ENCODE measurements at regions not wholly inside any gene's neighbourhood (a gene's known extent, or its start where the extent isn't known, plus 50 kb on each side); places are given as distances from the start of the nearest gene placed in this dataset.

DNA sequence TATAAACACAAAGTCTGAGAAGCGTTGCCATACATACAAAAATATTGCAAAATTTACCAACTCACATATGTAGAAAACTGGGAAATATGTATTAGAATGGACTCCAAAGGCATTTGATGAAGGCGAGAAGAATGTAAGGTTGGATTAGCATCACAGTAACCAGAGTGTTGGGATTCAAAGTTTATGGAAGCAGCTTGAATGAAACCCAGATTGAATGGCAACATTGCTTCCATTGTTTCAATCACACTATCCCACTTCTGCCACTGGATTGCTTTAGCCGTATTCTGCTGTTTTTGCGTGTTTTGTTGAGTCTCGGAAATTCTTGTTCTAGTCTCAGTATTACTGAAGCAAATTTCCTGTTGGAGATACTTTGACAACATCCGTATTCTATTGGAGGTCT, 609.0 kb upstream of the LRATD1 start:
- Histone ChIP-seq H3K27ac (no peak overlapping the region), H3K4me3 (no peak overlapping the region), H3K9me3 (no peaks in the 10 kb centered on the region), H3K27me3 (no peaks in the 10 kb centered on the region), H3K4me1 (no peaks in the 10 kb centered on the region), H3K36me3 (no peaks in the 10 kb centered on the region)
- in situ Hi-C loops (cut with MboI; ENCODE audit: low sequenced_read_pairs in 4 of 4) = no loop called here
- intact Hi-C loops (cut with DNase I; ENCODE audit: low total_unique reads) = no loop called here
- TF ChIP-seq POLR2A (IDR thresholded peaks at IDR 0.05) = no peak
- TF ChIP-seq, protein P1, sequence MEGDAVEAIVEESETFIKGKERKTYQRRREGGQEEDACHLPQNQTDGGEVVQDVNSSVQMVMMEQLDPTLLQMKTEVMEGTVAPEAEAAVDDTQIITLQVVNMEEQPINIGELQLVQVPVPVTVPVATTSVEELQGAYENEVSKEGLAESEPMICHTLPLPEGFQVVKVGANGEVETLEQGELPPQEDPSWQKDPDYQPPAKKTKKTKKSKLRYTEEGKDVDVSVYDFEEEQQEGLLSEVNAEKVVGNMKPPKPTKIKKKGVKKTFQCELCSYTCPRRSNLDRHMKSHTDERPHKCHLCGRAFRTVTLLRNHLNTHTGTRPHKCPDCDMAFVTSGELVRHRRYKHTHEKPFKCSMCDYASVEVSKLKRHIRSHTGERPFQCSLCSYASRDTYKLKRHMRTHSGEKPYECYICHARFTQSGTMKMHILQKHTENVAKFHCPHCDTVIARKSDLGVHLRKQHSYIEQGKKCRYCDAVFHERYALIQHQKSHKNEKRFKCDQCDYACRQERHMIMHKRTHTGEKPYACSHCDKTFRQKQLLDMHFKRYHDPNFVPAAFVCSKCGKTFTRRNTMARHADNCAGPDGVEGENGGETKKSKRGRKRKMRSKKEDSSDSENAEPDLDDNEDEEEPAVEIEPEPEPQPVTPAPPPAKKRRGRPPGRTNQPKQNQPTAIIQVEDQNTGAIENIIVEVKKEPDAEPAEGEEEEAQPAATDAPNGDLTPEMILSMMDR (IDR thresholded peaks at IDR 0.05 in 4 of 5, conservative IDR thresholded peaks at IDR 0.05 in 1 of 5) = no peak
- no peak for ATAC-seq
- no peak for DNase-seq

GRCh38 chr2:14039134-14039533, 593.4 kb upstream of the LRATD1 start:
- H3K4me3 ChIP-seq = no peak overlapping the region
- intact Hi-C loops (cut with DNase I; ENCODE audit: low total_unique reads) (no loop called here), in situ Hi-C loops (cut with MboI; ENCODE audit: low sequenced_read_pairs in 4 of 4) (no loop called here)
- no peaks in the 10 kb centered on the region for H3K27me3 ChIP-seq
- H3K27ac ChIP-seq = no peak overlapping the region
- no peaks in the 10 kb centered on the region for H3K9me3 ChIP-seq
- H3K36me3 ChIP-seq = no peaks in the 10 kb centered on the region
- H3K4me1 ChIP-seq = no peaks in the 10 kb centered on the region
- no peak for DNase-seq
- ATAC-seq = no peak
- TF ChIP-seq, protein P1 (IDR thresholded peaks at IDR 0.05 in 4 of 5, conservative IDR thresholded peaks at IDR 0.05 in 1 of 5) = no peak
- no peak for TF ChIP-seq POLR2A (IDR thresholded peaks at IDR 0.05)

DNA sequence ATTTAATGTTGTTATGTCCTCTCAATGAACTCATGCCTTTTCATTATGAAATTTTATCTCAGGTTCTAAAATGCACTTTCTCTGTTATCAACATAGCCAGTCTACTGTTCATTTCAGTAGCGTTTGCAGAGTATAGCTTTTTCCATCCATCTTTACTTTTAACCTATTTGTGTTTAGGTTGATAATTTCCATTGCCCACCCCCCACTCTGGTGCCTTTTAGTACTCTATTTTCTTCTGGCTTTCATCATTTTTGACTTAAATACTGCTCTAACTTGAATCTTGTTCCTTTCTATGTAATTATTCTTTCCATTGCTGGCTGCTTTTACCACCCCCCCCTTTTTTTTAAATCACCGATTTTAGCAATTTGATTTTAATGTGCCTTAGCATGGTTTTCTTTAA, 585.0 kb upstream of the LRATD1 start:
- Histone ChIP-seq H3K4me1 (no peaks in the 10 kb centered on the region), H3K4me3 (no peak overlapping the region), H3K36me3 (no peaks in the 10 kb centered on the region), H3K9me3 (no peaks in the 10 kb centered on the region), H3K27me3 (no peaks in the 10 kb centered on the region), H3K27ac (no peak overlapping the region)
- TF ChIP-seq, protein P1 (IDR thresholded peaks at IDR 0.05 in 4 of 5, conservative IDR thresholded peaks at IDR 0.05 in 1 of 5) = no peak
- no peak for TF ChIP-seq POLR2A (IDR thresholded peaks at IDR 0.05)
- intact Hi-C loops (cut with DNase I; ENCODE audit: low total_unique reads) (no loop called here), in situ Hi-C loops (cut with MboI; ENCODE audit: low sequenced_read_pairs in 4 of 4) (no loop called here)
- ATAC-seq = no peak
- no peak for DNase-seq

- Histone ChIP-seq H3K9me3 (no peaks in the 10 kb centered on the region), H3K27me3 (no peaks in the 10 kb centered on the region), H3K36me3 (no peaks in the 10 kb centered on the region), H3K27ac (no peak overlapping the region), H3K4me1 (no peaks in the 10 kb centered on the region), H3K4me3 (no peak overlapping the region)
- ATAC-seq = no peak
- TF ChIP-seq, protein P1 (IDR thresholded peaks at IDR 0.05 in 4 of 5, conservative IDR thresholded peaks at IDR 0.05 in 1 of 5) = no peak
- in situ Hi-C loops (cut with MboI; ENCODE audit: low sequenced_read_pairs in 4 of 4) (no loop called here), intact Hi-C loops (cut with DNase I; ENCODE audit: low total_unique reads) (no loop called here)
- DNase-seq = no peak
Observed at GRCh38 chr2:14051401-14051800, 581.1 kb upstream of the LRATD1 start.

DNA sequence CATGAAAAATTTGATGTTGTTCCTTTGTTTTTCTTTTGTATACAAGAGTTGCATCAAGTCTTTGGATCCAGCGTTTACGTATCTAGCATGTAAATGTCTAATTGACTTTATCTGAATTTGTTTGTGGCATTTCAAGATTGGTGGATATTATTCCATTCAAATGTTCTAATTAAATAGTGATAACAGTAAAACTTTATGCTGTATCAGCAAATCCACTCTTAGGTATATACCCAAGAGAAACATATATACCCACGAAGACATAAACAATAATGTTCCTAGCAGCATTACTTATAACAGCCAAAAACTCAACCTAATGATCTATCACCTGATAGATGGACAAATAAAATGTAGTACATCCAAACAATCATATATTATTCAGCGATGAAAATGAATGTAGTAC, 579.4 kb upstream of the LRATD1 start:
- intact Hi-C loops (cut with DNase I; ENCODE audit: low total_unique reads) = no loop called here
- H3K36me3 ChIP-seq = no peaks in the 10 kb centered on the region
- in situ Hi-C loops (cut with MboI; ENCODE audit: low sequenced_read_pairs in 4 of 4) = no loop called here

More for the DNA sequence above, 579.4 kb upstream of the LRATD1 start:
- H3K4me3 ChIP-seq = no peak overlapping the region
- no peaks in the 10 kb centered on the region for H3K4me1 ChIP-seq
- H3K9me3 ChIP-seq = no peaks in the 10 kb centered on the region
- no peak overlapping the region for H3K27ac ChIP-seq
- no peaks in the 10 kb centered on the region for H3K27me3 ChIP-seq
- TF ChIP-seq, protein P1 (IDR thresholded peaks at IDR 0.05 in 4 of 5, conservative IDR thresholded peaks at IDR 0.05 in 1 of 5) = no peak
- no peak for TF ChIP-seq POLR2A (IDR thresholded peaks at IDR 0.05)
- ATAC-seq = no peak
- no peak for DNase-seq

All from gastrocnemius medialis (tissue), 4 donors.